H9 (cell line): ENCODE measurements at regions not wholly inside any gene's neighbourhood (a gene's known extent, or its start where the extent isn't known, plus 50 kb on each side); places are given as distances from the start of the nearest gene placed in this dataset.

Experiments
- DNase-seq: peaks from one replicate; pipeline ENCODE4 v3.0.0-alpha.2; 2017
- H2AFZ ChIP-seq: one replicate; pipeline ENCODE4 v1.6.1; 2013; ENCODE audit warnings: mild to moderate bottlenecking, low read length, control low read depth, moderate library complexity
- H2AK5ac ChIP-seq: 2 replicates; pipeline ENCODE4 v1.6.1; 2013; ENCODE audit warnings: low read length, control low read depth, mixed read lengths; ENCODE audit not compliant: insufficient read length
- H2BK120ac ChIP-seq: one replicate; pipeline ENCODE4 v1.6.1; 2013; ENCODE audit warnings: low read depth, mild to moderate bottlenecking, low read length, control low read depth, inconsistent platforms; ENCODE audit not compliant: poor library complexity, severe bottlenecking
- H2BK12ac ChIP-seq: 2 replicates; pipeline ENCODE4 v1.6.1; 2013; ENCODE audit warnings: low read length, control low read depth, mixed read lengths, low read depth; ENCODE audit not compliant: insufficient read length
- H2BK15ac ChIP-seq: 2 replicates; pipeline ENCODE4 v1.6.1; 2013; ENCODE audit warnings: low read depth, low read length, control low read depth
- H2BK20ac ChIP-seq: one replicate; pipeline ENCODE4 v1.6.1; 2013; ENCODE audit warnings: low read depth, mild to moderate bottlenecking, low read length, control low read depth, inconsistent platforms; ENCODE audit not compliant: poor library complexity, severe bottlenecking
- H2BK5ac ChIP-seq: 2 replicates; pipeline ENCODE4 v1.6.1; 2013; ENCODE audit warnings: low read length, control low read depth, mixed read lengths; ENCODE audit not compliant: insufficient read length
- H3K14ac ChIP-seq: 2 replicates; pipeline ENCODE4 v1.6.1; 2013; ENCODE audit warnings: low read length, control low read depth; ENCODE audit not compliant: insufficient read depth
- H3K18ac ChIP-seq: 2 replicates; pipeline ENCODE4 v1.6.1; 2013; ENCODE audit warnings: low read depth, mild to moderate bottlenecking, mixed read lengths, low read length, control low read depth; ENCODE audit not compliant: insufficient read length
- H3K23ac ChIP-seq: 2 replicates; pipeline ENCODE4 v1.6.1; 2013; ENCODE audit warnings: low read length, control low read depth, mixed read lengths, low read depth; ENCODE audit not compliant: insufficient read length
- H3K23me2 ChIP-seq: 2 replicates; pipeline ENCODE4 v1.6.1; 2013; ENCODE audit warnings: low read depth, mild to moderate bottlenecking, mixed read lengths, low read length, control low read depth; ENCODE audit not compliant: insufficient read length, poor library complexity, severe bottlenecking
- H3K27ac ChIP-seq: 2 replicates; pipeline ENCODE4 v1.5.1; 2013; ENCODE audit warnings: low read length, control low read depth, mixed read lengths, low read depth; ENCODE audit not compliant: insufficient read length
- H3K27me3 ChIP-seq: 2 replicates; pipeline ENCODE4 v1.6.1; 2013; ENCODE audit warnings: low read length, control low read depth, inconsistent platforms; ENCODE audit not compliant: insufficient read depth
- H3K4ac ChIP-seq: 2 replicates; pipeline ENCODE4 v1.6.1; 2013; ENCODE audit warnings: low read depth, mild to moderate bottlenecking, control low read depth, inconsistent platforms, low read length, moderate library complexity
- H3K4me1 ChIP-seq: 2 replicates; pipeline ENCODE4 v1.6.1; 2013; ENCODE audit warnings: low read length, control low read depth, inconsistent platforms; ENCODE audit not compliant: insufficient read depth
- H3K4me2 ChIP-seq: 2 replicates; pipeline ENCODE4 v1.6.1; 2013; ENCODE audit warnings: low read length, control low read depth, mixed read lengths; ENCODE audit not compliant: insufficient read length, insufficient read depth
- H3K56ac ChIP-seq: 2 replicates; pipeline ENCODE4 v1.6.1; 2013; ENCODE audit warnings: low read depth, mild to moderate bottlenecking, mixed read lengths, low read length, control low read depth; ENCODE audit not compliant: insufficient read length
- H3K79me1 ChIP-seq: 2 replicates; pipeline ENCODE4 v1.6.1; 2013; ENCODE audit warnings: low read depth, mild to moderate bottlenecking, moderate library complexity, low read length, control low read depth, inconsistent platforms; ENCODE audit not compliant: insufficient read depth, poor library complexity, severe bottlenecking
- H3K79me2 ChIP-seq: 2 replicates; pipeline ENCODE4 v1.6.1; 2013; ENCODE audit warnings: low read length, control low read depth, inconsistent platforms; ENCODE audit not compliant: insufficient read depth
- H3K9ac ChIP-seq: 2 replicates; pipeline ENCODE4 v1.6.1; 2013; ENCODE audit warnings: low read length, control low read depth, mixed read lengths; ENCODE audit not compliant: insufficient read length; ENCODE audit errors: extremely low read depth
- H3K9me3 ChIP-seq: one replicate; pipeline ENCODE4 v1.6.1; 2013; ENCODE audit warnings: low read depth, low read length, inconsistent platforms; ENCODE audit not compliant: control insufficient read depth
- H3T11ph ChIP-seq: one replicate; pipeline ENCODE4 v1.6.1; 2013; ENCODE audit warnings: mild to moderate bottlenecking, low read length, control low read depth, inconsistent platforms
- H4K20me1 ChIP-seq: one replicate; pipeline ENCODE4 v1.6.1; 2013; ENCODE audit not compliant: control insufficient read depth, insufficient read length, insufficient read depth
- H4K5ac ChIP-seq: 2 replicates; pipeline ENCODE4 v1.6.1; 2013; ENCODE audit warnings: low read depth, mild to moderate bottlenecking, mixed read lengths, low read length, control low read depth; ENCODE audit not compliant: insufficient read length
- H4K8ac ChIP-seq: replicated peaks from 2 replicates; pipeline ENCODE4 v1.6.1; 2013; ENCODE audit warnings: low read length, control low read depth, mixed read lengths, low read depth; ENCODE audit not compliant: insufficient read length
- H4K91ac ChIP-seq: 2 replicates; pipeline ENCODE4 v1.6.1; 2013; ENCODE audit warnings: low read depth, mild to moderate bottlenecking, moderate library complexity, mixed read lengths, low read length, control low read depth; ENCODE audit not compliant: insufficient read length
- H3K27ac Mint-ChIP-seq, 3 experiments: 2 replicates in 2 of 3; 3 replicates in 1 of 3; pipeline ENCODE4 v1.8.0; 2020 to 2021; ENCODE audit warnings: mixed read lengths in 3 of 3, mild to moderate bottlenecking in 1 of 3, moderate library complexity in 1 of 3
- H3K27me3 Mint-ChIP-seq: 2 replicates; pipeline ENCODE4 v1.8.0; 2021; ENCODE audit warnings: low read depth, mild to moderate bottlenecking, moderate library complexity, mixed read lengths
- H3K36me3 Mint-ChIP-seq, 3 experiments: 2 replicates in 2 of 3; 3 replicates in 1 of 3; pipeline ENCODE4 v1.8.0; 2020 to 2021; ENCODE audit warnings: low read depth in 3 of 3, mixed read lengths in 3 of 3; ENCODE audit not compliant: insufficient read depth in 1 of 3
- H3K4me1 Mint-ChIP-seq, 2 experiments: 2 replicates each; pipeline ENCODE4 v1.8.0; 2020; ENCODE audit warnings: mixed read lengths in 2 of 2
- H3K4me3 Mint-ChIP-seq, 2 experiments: 2 replicates in 1 of 2; 3 replicates in 1 of 2; pipeline ENCODE4 v1.8.0; 2020 to 2021; ENCODE audit warnings: mild to moderate bottlenecking in 2 of 2, mixed read lengths in 2 of 2, moderate library complexity in 1 of 2
- H3K9me3 Mint-ChIP-seq, 2 experiments: 2 replicates in 1 of 2; 3 replicates in 1 of 2; pipeline ENCODE4 v1.8.0; 2020; ENCODE audit warnings: mild to moderate bottlenecking in 2 of 2, mixed read lengths in 2 of 2, moderate library complexity in 1 of 2
- CTCF ChIP-seq: fragments of 200-600 bp; sonication (generic); conservative IDR thresholded peaks from 3 replicates; pipeline ENCODE4 v1.8.0; 2021; ENCODE audit warnings: antibody characterized with exemption, mild to moderate bottlenecking
- WGBS: extraction: QIAGEN DNeasy Blood & Tissue Kit; methylation state at CpG from one replicate; pipeline ENCODE4 v1.1.7; 2013; ENCODE audit warnings: missing lambda C conversion rate, low lambda C conversion rate, mixed read lengths; ENCODE audit not compliant: insufficient read length; ENCODE audit errors: extremely low coverage; 5-methylcytosine and 5-hydroxymethylcytosine counted together

GRCh38 chrX:143296521-143296920, 220.8 kb downstream of the SPANXN3 start:
- Histone ChIP-seq H2AFZ (no peak overlapping the region), H2BK120ac (no peak overlapping the region), H2BK20ac (no peak overlapping the region)

More at GRCh38 chrX:143296521-143296920, 220.8 kb downstream of the SPANXN3 start:
- no peak overlapping the region for H2AK5ac ChIP-seq
- no peaks in the 10 kb centered on the region for H4K20me1 ChIP-seq
- H3K79me1 ChIP-seq: no peaks in the 10 kb centered on the region
- no peak overlapping the region for H3K27ac Mint-ChIP-seq
- H3K27me3 ChIP-seq: no peaks in the 10 kb centered on the region
- no peak for TF ChIP-seq CTCF
- no peak overlapping the region for H2BK12ac ChIP-seq
- H3K27me3 Mint-ChIP-seq: no peaks in the 10 kb centered on the region
- H3K4me1 ChIP-seq: no peaks in the 10 kb centered on the region
- no peak overlapping the region for H3K27ac ChIP-seq
- H3K9me3 ChIP-seq: no peaks in the 10 kb centered on the region
- H2BK15ac ChIP-seq: no peak overlapping the region
- no peaks in the 10 kb centered on the region for H3K79me2 ChIP-seq
- H3K14ac ChIP-seq: no peak overlapping the region
- DNase-seq: no peak
- no peak overlapping the region for H3K18ac ChIP-seq
- no peak overlapping the region for H4K8ac ChIP-seq
- no peak overlapping the region for H4K91ac ChIP-seq
- H3K9me3 Mint-ChIP-seq: peaks cover 54 to 58% of the 10 kb centered on the region in 2 experiments
- WGBS: no CpG with 5 or more reads among the region's 1 CpG
- no peak overlapping the region for H2BK5ac ChIP-seq
- no peak overlapping the region for H3K4me2 ChIP-seq
- H3K56ac ChIP-seq: no peak overlapping the region
- no peak overlapping the region for H3K4me3 Mint-ChIP-seq
- H3K9ac ChIP-seq: no peak overlapping the region
- no peak overlapping the region for H3K4ac ChIP-seq
- no peak overlapping the region for H4K5ac ChIP-seq
- no peak overlapping the region for H3K23ac ChIP-seq
- H3K4me1 Mint-ChIP-seq: peaks cover 4 to 5% of the 10 kb centered on the region in 2 experiments; a peak in 3 of 4 replicates
- no peak overlapping the region for H3T11ph ChIP-seq
- H3K23me2 ChIP-seq: no peaks in the 10 kb centered on the region
- peaks cover 0 to 6% (median 0%) of the 10 kb centered on the region in 3 experiments; a peak in 4 of 7 replicates for H3K36me3 Mint-ChIP-seq
